GM12873 (cell line): ENCODE measurements at regions not wholly inside any gene's neighbourhood (a gene's known extent, or its start where the extent isn't known, plus 50 kb on each side); places are given as distances from the start of the nearest gene placed in this dataset.

Experiments used
- CTCF ChIP-seq: IDR thresholded peaks from 2 replicates; pipeline ENCODE4 v1.5.1; 2012; ENCODE audit warnings: low read depth, mild to moderate bottlenecking, moderate library complexity, low read length, control low read depth; ENCODE audit not compliant: insufficient read depth; ENCODE audit errors: missing control alignments

- no peak for TF ChIP-seq CTCF
Observed at GRCh38 chr5:30102185-30102584, 1091.3 kb upstream of the CDH6 start.

- no peak for TF ChIP-seq CTCF
Observed at GRCh38 chr5:30100929-30101328, 1092.6 kb upstream of the CDH6 start.

GRCh38 chr5:30100148-30100713, 1093.3 kb upstream of the CDH6 start:
- TF ChIP-seq CTCF: no peak

- no peak for TF ChIP-seq CTCF
Observed at GRCh38 chr5:30099634-30100033, 1093.9 kb upstream of the CDH6 start.

- no peak for TF ChIP-seq CTCF
Observed at GRCh38 chr5:30098940-30099339, 1094.5 kb upstream of the CDH6 start.

GRCh38 chr5:30092548-30092947, 1100.9 kb upstream of the CDH6 start:
- TF ChIP-seq CTCF: no peak

GRCh38 chr5:30069441-30070263, 1123.8 kb upstream of the CDH6 start:
- TF ChIP-seq CTCF: no peak
